ENCODE measurements at regions not wholly inside any gene's neighbourhood (a gene's known extent, or its start where the extent isn't known, plus 50 kb on each side); places are given as distances from the start of the nearest gene placed in this dataset.

- CTCF ChIA-PET = interaction anchor here (1.0 to 1.5 kb wide), 4 partner anchors 9 to 365 kb away, joined by 3 to 4 read pairs (median 4); no protein-coding TSS in a partner anchor
- POLR2A ChIA-PET = no interaction called here
- DNase-seq (ENCODE audit: low read depth) = no peak
- Histone ChIP-seq H3K4me3 (ENCODE audit: low read depth, low read length) (no peak overlapping the region), H3K27me3 (ENCODE audit: control insufficient read depth, insufficient read depth, low read length) (peaks cover 12% of the 10 kb centered on the region), H3K36me3 (ENCODE audit: control insufficient read depth, insufficient read depth, low read length) (no peaks in the 10 kb centered on the region)
- no peak for TF ChIP-seq CTCF (IDR thresholded peaks at IDR 0.05; ENCODE audit: insufficient read depth, low read depth, low read length)
Observed at GRCh38 chr2:121045245-121045644, 239.8 kb downstream of the TFCP2L1 start.

GRCh38 chr2:121046335-121046734 is 238.7 kb downstream of the TFCP2L1 start:
- ChIA-PET POLR2A (interaction anchor here (0.6 kb wide), 1 partner anchor 614 kb away, joined by 3 read pairs; no protein-coding TSS in a partner anchor), CTCF (interaction anchor here (1.3 kb wide), 1 partner anchor 25 kb away, joined by 6 read pairs; no protein-coding TSS in a partner anchor)
- H3K4me3 ChIP-seq (ENCODE audit: low read depth, low read length) = no peak overlapping the region
- no peak for DNase-seq (ENCODE audit: low read depth)
- H3K36me3 ChIP-seq (ENCODE audit: control insufficient read depth, insufficient read depth, low read length) = no peaks in the 10 kb centered on the region
- H3K27me3 ChIP-seq (ENCODE audit: control insufficient read depth, insufficient read depth, low read length) = peaks cover 10% of the 10 kb centered on the region
- no peak for TF ChIP-seq CTCF (IDR thresholded peaks at IDR 0.05; ENCODE audit: insufficient read depth, low read depth, low read length)

- CTCF ChIA-PET = interaction anchor here (0.8 to 1.3 kb wide), 2 partner anchors 13 to 24 kb away, joined by 3 to 6 read pairs; no protein-coding TSS in a partner anchor
- peaks cover 9% of the 10 kb centered on the region for H3K27me3 ChIP-seq (ENCODE audit: control insufficient read depth, insufficient read depth, low read length)
- no peak for DNase-seq (ENCODE audit: low read depth)
- no peak overlapping the region for H3K4me3 ChIP-seq (ENCODE audit: low read depth, low read length)
- no peak for TF ChIP-seq CTCF (IDR thresholded peaks at IDR 0.05; ENCODE audit: insufficient read depth, low read depth, low read length)
- no peaks in the 10 kb centered on the region for H3K36me3 ChIP-seq (ENCODE audit: control insufficient read depth, insufficient read depth, low read length)
- POLR2A ChIA-PET = no interaction called here
Observed at GRCh38 chr2:121047383-121047782, 237.6 kb downstream of the TFCP2L1 start.

GRCh38 chr2:121049131-121049530 is 235.9 kb downstream of the TFCP2L1 start:
- TF ChIP-seq CTCF (IDR thresholded peaks at IDR 0.05; ENCODE audit: insufficient read depth, low read depth, low read length) = no peak
- ChIA-PET POLR2A (no interaction called here), CTCF (interaction anchor here (0.6 to 1.2 kb wide), 3 partner anchors 141 to 357 kb away, joined by 3 to 5 read pairs (median 3); no protein-coding TSS in a partner anchor)
- DNase-seq (ENCODE audit: low read depth) = no peak
- Histone ChIP-seq H3K4me3 (ENCODE audit: low read depth, low read length) (no peak overlapping the region), H3K27me3 (ENCODE audit: control insufficient read depth, insufficient read depth, low read length) (peaks cover 8% of the 10 kb centered on the region), H3K36me3 (ENCODE audit: control insufficient read depth, insufficient read depth, low read length) (no peaks in the 10 kb centered on the region)

GRCh38 chr2:121049950-121050585 is 234.9 kb downstream of the TFCP2L1 start:
- no peak for DNase-seq (ENCODE audit: low read depth)
- Histone ChIP-seq H3K4me3 (ENCODE audit: low read depth, low read length) (no peak overlapping the region), H3K36me3 (ENCODE audit: control insufficient read depth, insufficient read depth, low read length) (no peaks in the 10 kb centered on the region), H3K27me3 (ENCODE audit: control insufficient read depth, insufficient read depth, low read length) (peaks cover 6% of the 10 kb centered on the region)
- ChIA-PET POLR2A (no interaction called here), CTCF (interaction anchor here (0.5 to 1.4 kb wide), 5 partner anchors 10 to 354 kb away, joined by 3 to 5 read pairs (median 4); no protein-coding TSS in a partner anchor)
- no peak for TF ChIP-seq CTCF (IDR thresholded peaks at IDR 0.05; ENCODE audit: insufficient read depth, low read depth, low read length)

Measured in BJ (cell line).